GM21528 (cell line): ENCODE measurements at regions not wholly inside any gene's neighbourhood (a gene's known extent, or its start where the extent isn't known, plus 50 kb on each side); places are given as distances from the start of the nearest gene placed in this dataset.

Source experiments
- ATAC-seq: cut with Tn5 transposase; IDR thresholded peaks from one replicate; pipeline ENCODE4 v1.9.1; 2021; ENCODE audit warnings: mild to moderate bottlenecking, moderate library complexity; ENCODE audit not compliant: unreplicated experiment, low FRiP score

- no peak for ATAC-seq
Measured at GRCh38 chr16:62539657-62540056, 503.4 kb upstream of the CDH8 start.

GRCh38 chr16:62530426-62530825, 494.2 kb upstream of the CDH8 start:
- ATAC-seq = no peak

DNA sequence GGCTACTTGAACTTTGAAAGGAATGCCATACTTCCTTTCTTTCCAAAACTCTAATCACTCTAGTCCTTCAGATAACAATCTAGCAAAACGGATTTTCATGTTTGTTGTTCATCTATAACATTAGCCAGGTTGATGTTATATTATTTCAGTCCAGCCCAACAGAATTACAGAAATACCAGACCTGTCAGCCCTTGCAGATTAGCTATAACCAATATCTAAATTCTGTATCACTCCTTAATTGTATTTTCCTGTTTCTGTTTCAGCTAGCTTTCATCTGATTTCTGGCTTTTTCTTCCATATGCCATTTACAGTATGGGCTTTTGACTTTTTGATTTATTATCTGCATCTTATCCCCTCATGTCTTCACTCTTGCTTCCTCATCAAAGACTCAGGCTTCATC, 479.8 kb upstream of the CDH8 start:
- ATAC-seq = no peak

- no peak for ATAC-seq
Measured at GRCh38 chr16:62503073-62503472, 466.8 kb upstream of the CDH8 start.

- ATAC-seq = no peak
Measured at GRCh38 chr16:62478903-62479458, 442.7 kb upstream of the CDH8 start.

DNA sequence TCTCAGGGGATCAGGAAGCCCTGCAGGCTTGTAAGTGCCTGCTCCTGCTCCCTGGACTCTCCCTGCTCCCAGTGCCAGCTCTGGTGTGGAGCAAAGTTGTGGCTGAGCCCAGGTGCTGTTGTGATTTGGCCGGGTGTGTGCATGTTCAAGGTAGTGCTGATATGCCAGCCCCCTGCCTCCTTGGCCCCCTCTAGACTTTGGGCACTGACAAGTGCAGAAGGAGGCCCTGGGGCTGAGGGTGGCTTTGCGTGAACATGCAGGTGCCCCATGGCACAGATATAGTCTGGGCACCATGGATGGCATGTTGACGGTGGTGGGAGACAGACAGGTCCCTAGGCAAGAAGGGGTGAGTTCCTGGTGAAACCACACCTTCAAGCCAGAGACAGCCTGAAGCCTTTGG, 441.6 kb upstream of the CDH8 start:
- no peak for ATAC-seq

DNA sequence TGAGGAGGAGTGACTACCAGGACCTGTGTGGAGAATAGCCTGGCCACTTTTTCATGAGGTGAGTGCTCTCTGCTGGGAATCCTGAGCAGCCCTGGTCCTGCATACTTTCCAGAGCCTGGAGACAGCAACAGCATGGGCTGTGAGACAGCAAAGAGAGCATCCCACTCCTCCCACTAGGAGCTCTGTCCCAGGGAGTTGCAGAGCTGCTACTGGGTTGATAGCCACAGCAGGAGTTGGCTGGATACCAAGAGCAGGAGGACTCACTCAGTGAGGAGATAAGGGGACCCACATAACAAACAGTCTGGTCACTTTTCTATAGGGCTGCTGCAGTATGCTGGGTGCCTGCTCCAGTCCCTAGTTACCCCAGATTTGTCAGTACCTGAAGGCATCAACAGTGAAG, 439.3 kb upstream of the CDH8 start:
- ATAC-seq = no peak

DNA sequence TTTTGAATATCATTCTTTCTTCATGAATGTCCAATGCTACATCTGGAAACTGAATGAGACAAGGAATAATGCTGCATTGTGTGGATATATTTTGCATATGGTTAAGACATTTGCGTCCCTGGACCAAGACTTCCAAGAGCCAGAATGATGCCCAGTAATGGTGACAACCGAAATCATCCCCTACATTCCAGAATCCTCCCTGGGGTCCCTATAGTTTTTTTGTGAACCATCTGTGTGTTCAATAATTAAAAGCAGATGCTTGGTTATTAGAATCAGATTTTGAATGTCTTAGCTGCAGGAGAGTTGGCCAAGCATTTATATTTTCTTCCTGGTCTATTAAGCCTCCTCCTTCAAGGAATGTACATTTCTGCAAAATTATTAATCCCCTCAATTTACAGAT, 426.7 kb upstream of the CDH8 start:
- ATAC-seq = no peak

GRCh38 chr16:62450291-62450690, 414.1 kb upstream of the CDH8 start:
- no peak for ATAC-seq

DNA sequence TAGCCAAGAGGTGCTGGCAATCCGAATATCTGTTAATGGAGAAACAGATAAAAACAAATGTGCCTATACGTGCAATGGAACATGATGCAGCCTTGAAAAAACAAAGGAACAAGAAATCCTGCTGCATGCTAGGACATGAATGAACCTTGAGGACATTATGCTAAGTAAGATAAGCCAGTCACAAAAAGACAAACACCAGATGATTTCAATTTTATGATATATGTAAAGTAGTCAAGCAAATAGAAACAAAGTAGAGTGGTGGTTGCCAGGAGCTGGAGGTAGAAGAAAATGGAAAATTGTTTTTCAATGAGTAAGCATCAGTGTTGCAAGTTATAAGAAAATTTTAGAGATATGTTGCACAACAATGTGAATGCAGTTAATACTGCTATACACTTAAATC, 409.7 kb upstream of the CDH8 start:
- no peak for ATAC-seq

- no peak for ATAC-seq
Measured at GRCh38 chr16:62424206-62424605, 388.0 kb upstream of the CDH8 start.

GRCh38 chr16:62408760-62409159, 372.5 kb upstream of the CDH8 start:
- no peak for ATAC-seq

DNA sequence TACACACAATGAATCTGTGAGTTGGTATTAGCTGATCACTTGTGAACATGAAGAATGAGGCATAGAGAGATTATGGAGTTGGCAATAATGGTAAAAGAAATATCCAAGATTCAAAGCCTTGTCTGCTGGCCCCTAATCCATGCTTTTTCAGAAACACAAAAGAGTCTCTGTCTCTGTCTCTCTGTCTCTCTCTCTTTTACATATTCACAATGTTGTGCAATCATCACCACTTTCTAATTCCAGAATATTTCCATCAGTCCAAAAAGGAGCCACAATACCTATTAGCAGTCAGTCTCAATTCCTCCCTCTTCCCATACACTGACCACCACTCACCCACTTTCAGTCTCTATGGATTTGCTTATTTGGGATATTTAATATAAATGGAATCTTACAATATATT, 370.1 kb upstream of the CDH8 start:
- no peak for ATAC-seq

- no peak for ATAC-seq
Measured at GRCh38 chr16:62404842-62405611, 368.8 kb upstream of the CDH8 start.

DNA sequence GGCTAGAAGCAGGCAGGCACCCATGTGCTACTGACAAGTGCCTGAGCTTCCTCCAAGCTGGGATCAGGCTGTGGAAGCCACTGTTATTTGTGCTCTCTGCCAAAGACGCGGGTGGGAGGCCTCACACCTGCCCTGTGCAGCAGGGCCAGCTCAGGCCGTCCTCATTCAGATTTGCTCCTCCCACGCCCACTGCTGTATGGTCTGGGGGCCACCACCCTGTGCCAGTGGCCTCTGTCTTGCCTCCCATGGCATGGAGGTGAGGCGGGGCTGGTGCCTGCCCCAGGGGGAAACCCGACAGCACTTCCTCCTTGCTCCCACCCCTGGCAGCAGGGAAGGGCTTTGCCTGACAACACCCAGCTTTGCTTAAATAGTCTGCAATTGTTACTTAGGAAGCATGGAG, 356.5 kb upstream of the CDH8 start:
- no peak for ATAC-seq

DNA sequence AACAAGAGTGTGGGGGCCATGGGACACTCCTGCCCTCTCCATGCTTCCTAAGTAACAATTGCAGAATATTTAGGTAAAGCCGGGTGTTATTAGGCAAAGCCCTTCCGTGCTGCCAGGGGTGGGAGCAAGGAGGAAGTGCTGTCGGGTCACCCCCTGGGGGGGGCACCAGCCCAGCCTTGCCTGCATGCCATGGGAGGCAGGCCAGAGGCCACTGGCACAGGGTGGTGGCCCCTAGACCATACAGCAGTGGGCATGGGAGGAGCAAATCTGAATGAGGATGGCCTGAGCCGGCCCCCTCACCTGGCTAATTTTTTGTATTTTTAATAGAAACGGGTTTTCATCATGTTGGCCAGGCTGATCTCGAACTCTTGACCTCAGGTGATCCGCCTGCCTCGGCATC, 355.7 kb upstream of the CDH8 start:
- no peak for ATAC-seq

DNA sequence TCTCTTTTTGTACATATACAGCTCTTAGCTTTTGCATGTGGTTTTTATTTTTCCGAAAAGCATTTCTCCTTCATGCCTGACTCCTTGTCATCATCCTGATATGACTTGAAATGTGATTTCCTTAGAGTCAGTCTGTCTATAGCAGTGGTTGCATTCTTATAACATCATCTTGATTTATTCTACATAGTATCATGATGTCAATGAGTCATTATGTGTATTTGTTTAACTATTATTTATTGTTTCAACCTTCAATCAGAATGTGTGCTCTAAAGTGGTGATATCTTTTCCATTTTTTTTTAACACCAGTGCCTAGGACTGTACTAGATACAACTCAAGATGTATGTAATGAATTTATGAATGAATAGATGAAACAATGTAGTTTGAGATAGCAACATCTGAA, 354.9 kb upstream of the CDH8 start:
- ATAC-seq = no peak

- no peak for ATAC-seq
Measured at GRCh38 chr16:62390214-62390613, 354.0 kb upstream of the CDH8 start.

- ATAC-seq = no peak
Measured at GRCh38 chr16:62386411-62386810, 350.2 kb upstream of the CDH8 start.

DNA sequence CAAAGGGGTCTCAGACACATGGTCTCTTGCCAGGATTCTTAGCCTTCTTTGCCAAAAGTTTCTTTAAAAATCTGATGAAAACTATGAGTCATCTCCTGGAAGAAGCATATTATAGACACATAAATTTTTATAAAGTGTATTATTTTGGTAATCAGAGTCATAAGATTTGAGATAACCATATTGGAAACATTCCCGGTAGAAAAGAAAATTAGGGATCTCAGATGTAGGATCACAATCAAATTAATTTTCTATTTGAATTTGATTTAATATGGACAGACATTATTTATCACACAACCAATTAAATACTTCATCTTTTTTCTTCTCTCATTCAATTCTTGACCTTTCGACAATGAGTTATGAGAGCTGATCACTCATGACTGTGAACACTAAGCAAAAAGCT, 347.7 kb upstream of the CDH8 start:
- no peak for ATAC-seq

- no peak for ATAC-seq
Measured at GRCh38 chr16:62370445-62370844, 334.2 kb upstream of the CDH8 start.

GRCh38 chr16:62363501-62363900, 327.3 kb upstream of the CDH8 start:
- ATAC-seq = no peak

DNA sequence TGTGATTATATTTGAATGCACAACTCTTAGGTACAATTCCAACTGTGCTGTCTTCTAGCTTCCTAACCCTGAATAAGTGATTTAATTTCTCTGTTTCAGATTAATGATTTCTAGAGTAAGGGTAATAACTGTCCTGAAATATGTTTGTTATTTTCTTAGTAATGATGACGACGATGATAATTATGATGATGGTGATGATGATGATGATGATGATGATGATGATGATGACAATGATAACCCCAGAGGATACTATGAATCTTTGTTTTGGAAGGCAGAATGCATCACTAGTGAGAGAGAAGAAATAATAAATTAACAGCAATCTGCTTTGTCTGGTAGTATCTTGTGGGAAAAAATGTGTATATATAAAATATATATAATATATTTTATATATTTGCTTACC, 317.1 kb upstream of the CDH8 start:
- ATAC-seq = no peak
